Panc1 (cell line): ENCODE measurements at regions not wholly inside any gene's neighbourhood (a gene's known extent, or its start where the extent isn't known, plus 50 kb on each side); places are given as distances from the start of the nearest gene placed in this dataset.

ENCODE experiments used
- ATAC-seq: fragments of 200-7000 bp; cut with Tn5 transposase; 2 replicates; pipeline ENCODE4 v1.9.1; 2020; ENCODE audit warnings: mild to moderate bottlenecking, moderate library complexity
- BruUV-seq: library from RNA; stranded (reverse); fragments of 400-500 nt; replicated peaks from 2 replicates; lab custom pipeline; 2021; lab: Mats Ljungman, UMichigan
- CTCF ChIA-PET: fragments of 300-600 bp; sonication (Branson Sonifier 250); formaldehyde crosslinking; loops from one replicate; lab custom pipeline; 2022; ENCODE audit warnings: antibody characterized with exemption; lab: Charles Lee
- POLR2A ChIA-PET: fragments of 300-600 bp; sonication (Branson Sonifier 250); formaldehyde crosslinking; loops from one replicate; lab custom pipeline; 2022; ENCODE audit warnings: antibody characterized with exemption; lab: Charles Lee
- DNase-seq: peaks from one replicate; pipeline ENCODE4 v3.0.0-alpha.2; 2010; ENCODE audit warnings: low read depth, low spot score
- H3K27ac ChIP-seq: 2 replicates; pipeline ENCODE4 v1.5.1; 2011; ENCODE audit warnings: mild to moderate bottlenecking, low read length, inconsistent platforms
- H3K27me3 ChIP-seq: fragments of 200-500 bp; sonication (Bioruptor generic); 2 replicates; pipeline ENCODE4 v1.6.0; 2014; ENCODE audit warnings: low read length, inconsistent platforms; ENCODE audit not compliant: control insufficient read depth, insufficient read depth
- H3K36me3 ChIP-seq: fragments of 200-500 bp; sonication (Bioruptor generic); 2 replicates; pipeline ENCODE4 v1.5.1; 2014; ENCODE audit warnings: inconsistent platforms, mild to moderate bottlenecking, low read length, moderate library complexity; ENCODE audit not compliant: control insufficient read depth, insufficient read depth
- H3K4me1 ChIP-seq: 2 replicates; pipeline ENCODE4 v1.5.1; 2011; ENCODE audit warnings: inconsistent platforms, mild to moderate bottlenecking, low read length, moderate library complexity; ENCODE audit not compliant: control insufficient read depth, insufficient read depth
- H3K4me3 ChIP-seq, 2 experiments: 2 replicates each; pipeline ENCODE4 v1.5.1; 2011 to 2012; ENCODE audit warnings: low read depth in 2 of 2, low read length in 2 of 2, mild to moderate bottlenecking in 2 of 2, inconsistent platforms in 1 of 2, moderate library complexity in 1 of 2
- H3K9me3 ChIP-seq: fragments of 200-500 bp; sonication (Bioruptor generic); 2 replicates; pipeline ENCODE4 v1.5.1; 2014; ENCODE audit warnings: low read depth, mild to moderate bottlenecking, inconsistent platforms, low read length, moderate library complexity; ENCODE audit not compliant: control insufficient read depth, insufficient read depth
- POLR2AphosphoS5 ChIP-seq: IDR thresholded peaks from 2 replicates; pipeline ENCODE4 v1.6.1; 2012; ENCODE audit warnings: mild to moderate bottlenecking, low read depth, low read length, moderate library complexity
- SIN3A ChIP-seq: IDR thresholded peaks from 2 replicates; pipeline ENCODE4 v1.6.1; 2012; ENCODE audit warnings: low read depth, mild to moderate bottlenecking, low read length, moderate library complexity, borderline replicate concordance; ENCODE audit not compliant: insufficient read depth
- TCF7L2 ChIP-seq: IDR thresholded peaks from 2 replicates; pipeline ENCODE4 v1.6.1; 2011; ENCODE audit warnings: mild to moderate bottlenecking, low read depth, low read length, inconsistent platforms
- in situ Hi-C: cut with HindIII; loops from 2 replicates; pipeline ENCODE4 v1.10.0; 2016; ENCODE audit warnings: low sequenced_read_pairs, low pct_unique_long_range_greater_than_20kb
- intact Hi-C: fragments of 100-400 bp; cut with micrococcal nuclease; formaldehyde crosslinking; loops from one replicate; pipeline ENCODE4 v1.10.0; 2022; ENCODE audit not compliant: unreplicated experiment
- TF ChIP-seq, protein P1 (sequence below): fragments of 450-650 bp; IDR thresholded peaks from 2 replicates; pipeline ENCODE4 v1.5.1; 2017; ENCODE audit warnings: mild to moderate bottlenecking
- TF ChIP-seq, protein P2 (sequence below), 2 experiments: IDR thresholded peaks; 2 replicates each; pipeline ENCODE4 v1.6.1; 2011 to 2012; ENCODE audit warnings: low read depth in 2 of 2, control low read depth in 1 of 2, low read length in 1 of 2, mild to moderate bottlenecking in 1 of 2, moderate library complexity in 1 of 2; ENCODE audit not compliant: insufficient read depth in 1 of 2

DNA sequence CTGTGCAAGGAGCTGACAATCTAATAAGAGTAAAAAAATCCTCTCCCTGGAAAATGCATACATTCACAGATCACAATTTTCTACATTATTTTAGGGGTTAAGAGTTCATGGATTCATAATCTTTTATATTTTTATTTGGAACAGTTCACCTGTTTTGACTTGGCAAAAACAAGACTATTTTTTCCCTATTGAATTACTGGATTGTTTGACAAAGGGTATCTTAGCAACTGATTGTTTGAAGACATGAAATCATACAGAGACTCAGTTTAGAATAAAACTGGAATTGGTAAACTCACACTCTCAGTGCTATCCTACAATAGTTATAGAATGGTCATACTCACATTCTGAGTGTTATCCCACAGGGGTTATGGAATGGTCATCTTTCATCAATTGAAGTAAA lies 358.2 kb upstream of the PTGER4 start:
- intact Hi-C loops (no loop called here), in situ Hi-C loops (no loop called here)
- no peak for DNase-seq
- no peak for ATAC-seq
- Histone ChIP-seq H3K27me3 (no peaks in the 10 kb centered on the region), H3K4me1 (no peaks in the 10 kb centered on the region), H3K9me3 (no peaks in the 10 kb centered on the region), H3K27ac (no peak overlapping the region), H3K4me3 (no peak overlapping the region), H3K36me3 (no peaks in the 10 kb centered on the region)
- BruUV-seq, result no TSS peak
- TF ChIP-seq SIN3A, result no peak
- TF ChIP-seq TCF7L2, result no peak
- TF ChIP-seq, protein P1, sequence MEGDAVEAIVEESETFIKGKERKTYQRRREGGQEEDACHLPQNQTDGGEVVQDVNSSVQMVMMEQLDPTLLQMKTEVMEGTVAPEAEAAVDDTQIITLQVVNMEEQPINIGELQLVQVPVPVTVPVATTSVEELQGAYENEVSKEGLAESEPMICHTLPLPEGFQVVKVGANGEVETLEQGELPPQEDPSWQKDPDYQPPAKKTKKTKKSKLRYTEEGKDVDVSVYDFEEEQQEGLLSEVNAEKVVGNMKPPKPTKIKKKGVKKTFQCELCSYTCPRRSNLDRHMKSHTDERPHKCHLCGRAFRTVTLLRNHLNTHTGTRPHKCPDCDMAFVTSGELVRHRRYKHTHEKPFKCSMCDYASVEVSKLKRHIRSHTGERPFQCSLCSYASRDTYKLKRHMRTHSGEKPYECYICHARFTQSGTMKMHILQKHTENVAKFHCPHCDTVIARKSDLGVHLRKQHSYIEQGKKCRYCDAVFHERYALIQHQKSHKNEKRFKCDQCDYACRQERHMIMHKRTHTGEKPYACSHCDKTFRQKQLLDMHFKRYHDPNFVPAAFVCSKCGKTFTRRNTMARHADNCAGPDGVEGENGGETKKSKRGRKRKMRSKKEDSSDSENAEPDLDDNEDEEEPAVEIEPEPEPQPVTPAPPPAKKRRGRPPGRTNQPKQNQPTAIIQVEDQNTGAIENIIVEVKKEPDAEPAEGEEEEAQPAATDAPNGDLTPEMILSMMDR, result no peak
- TF ChIP-seq POLR2AphosphoS5, result no peak
- TF ChIP-seq, protein P2, sequence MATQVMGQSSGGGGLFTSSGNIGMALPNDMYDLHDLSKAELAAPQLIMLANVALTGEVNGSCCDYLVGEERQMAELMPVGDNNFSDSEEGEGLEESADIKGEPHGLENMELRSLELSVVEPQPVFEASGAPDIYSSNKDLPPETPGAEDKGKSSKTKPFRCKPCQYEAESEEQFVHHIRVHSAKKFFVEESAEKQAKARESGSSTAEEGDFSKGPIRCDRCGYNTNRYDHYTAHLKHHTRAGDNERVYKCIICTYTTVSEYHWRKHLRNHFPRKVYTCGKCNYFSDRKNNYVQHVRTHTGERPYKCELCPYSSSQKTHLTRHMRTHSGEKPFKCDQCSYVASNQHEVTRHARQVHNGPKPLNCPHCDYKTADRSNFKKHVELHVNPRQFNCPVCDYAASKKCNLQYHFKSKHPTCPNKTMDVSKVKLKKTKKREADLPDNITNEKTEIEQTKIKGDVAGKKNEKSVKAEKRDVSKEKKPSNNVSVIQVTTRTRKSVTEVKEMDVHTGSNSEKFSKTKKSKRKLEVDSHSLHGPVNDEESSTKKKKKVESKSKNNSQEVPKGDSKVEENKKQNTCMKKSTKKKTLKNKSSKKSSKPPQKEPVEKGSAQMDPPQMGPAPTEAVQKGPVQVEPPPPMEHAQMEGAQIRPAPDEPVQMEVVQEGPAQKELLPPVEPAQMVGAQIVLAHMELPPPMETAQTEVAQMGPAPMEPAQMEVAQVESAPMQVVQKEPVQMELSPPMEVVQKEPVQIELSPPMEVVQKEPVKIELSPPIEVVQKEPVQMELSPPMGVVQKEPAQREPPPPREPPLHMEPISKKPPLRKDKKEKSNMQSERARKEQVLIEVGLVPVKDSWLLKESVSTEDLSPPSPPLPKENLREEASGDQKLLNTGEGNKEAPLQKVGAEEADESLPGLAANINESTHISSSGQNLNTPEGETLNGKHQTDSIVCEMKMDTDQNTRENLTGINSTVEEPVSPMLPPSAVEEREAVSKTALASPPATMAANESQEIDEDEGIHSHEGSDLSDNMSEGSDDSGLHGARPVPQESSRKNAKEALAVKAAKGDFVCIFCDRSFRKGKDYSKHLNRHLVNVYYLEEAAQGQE (IDR thresholded peaks at IDR 0.05; ENCODE audit: insufficient read depth in 1 of 2, low read depth in 2 of 2, low read length in 1 of 2), result no peak
- CTCF ChIA-PET, result no interaction called here
- POLR2A ChIA-PET, result no interaction called here

DNA sequence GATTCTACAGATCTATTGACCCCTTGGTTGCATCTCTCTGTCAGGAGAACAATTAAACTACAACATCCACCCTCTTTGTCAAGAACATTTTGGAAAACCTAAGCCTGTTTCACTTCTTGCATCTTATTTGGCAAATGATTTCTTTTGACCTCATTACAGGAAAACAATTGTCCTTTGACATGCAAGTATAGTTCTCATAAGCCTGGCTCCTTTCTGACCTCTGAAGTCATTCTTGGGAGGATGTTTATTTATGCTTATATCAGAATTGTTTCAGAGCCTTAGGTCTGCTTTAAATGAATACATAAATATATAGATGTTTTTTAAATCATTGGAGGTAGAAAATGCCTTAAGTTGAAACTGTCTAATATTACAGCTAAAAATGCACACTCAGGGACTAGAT lies 361.3 kb upstream of the PTGER4 start:
- TF ChIP-seq, protein P2 (IDR thresholded peaks at IDR 0.05; ENCODE audit: insufficient read depth in 1 of 2, low read depth in 2 of 2, low read length in 1 of 2), result no peak
- no peak for TF ChIP-seq POLR2AphosphoS5
- TF ChIP-seq SIN3A, result no peak
- TF ChIP-seq TCF7L2, result no peak
- TF ChIP-seq, protein P1, result no peak
- in situ Hi-C loops (no loop called here), intact Hi-C loops (no loop called here)
- Histone ChIP-seq H3K4me1 (no peaks in the 10 kb centered on the region), H3K4me3 (no peak overlapping the region), H3K27ac (no peak overlapping the region), H3K9me3 (no peaks in the 10 kb centered on the region), H3K27me3 (no peaks in the 10 kb centered on the region), H3K36me3 (no peaks in the 10 kb centered on the region)
- no TSS peak for BruUV-seq
- no peak for DNase-seq
- POLR2A ChIA-PET, result no interaction called here
- ATAC-seq, result no peak
- CTCF ChIA-PET, result interaction anchor here (0.7 kb wide), 1 partner anchor 681 kb away, joined by 3 read pairs; no protein-coding TSS in a partner anchor
